ENCODE measurements at regions not wholly inside any gene's neighbourhood (a gene's known extent, or its start where the extent isn't known, plus 50 kb on each side); places are given as distances from the start of the nearest gene placed in this dataset.

DNA sequence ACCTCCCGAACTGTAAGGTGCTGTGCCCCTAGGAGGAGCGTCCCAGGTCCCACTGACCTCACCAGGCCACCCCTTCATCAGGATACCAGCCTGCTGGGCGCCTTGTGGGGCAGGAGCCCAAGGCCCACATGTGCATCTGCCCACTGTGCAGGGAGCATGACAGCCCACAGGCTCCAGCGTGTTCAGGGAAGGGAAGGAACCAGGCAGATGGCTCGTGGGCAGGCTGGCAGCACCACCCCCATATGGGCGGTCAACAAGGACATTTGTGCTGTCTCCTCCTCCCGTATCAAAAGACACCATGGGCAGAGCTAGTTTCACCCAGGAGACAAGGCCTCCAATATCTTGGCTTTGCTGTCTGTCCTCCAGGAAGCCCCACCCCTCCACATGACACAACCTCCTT is 85.5 kb upstream of the PPP1R26 start:
- TF ChIP-seq, protein P1, sequence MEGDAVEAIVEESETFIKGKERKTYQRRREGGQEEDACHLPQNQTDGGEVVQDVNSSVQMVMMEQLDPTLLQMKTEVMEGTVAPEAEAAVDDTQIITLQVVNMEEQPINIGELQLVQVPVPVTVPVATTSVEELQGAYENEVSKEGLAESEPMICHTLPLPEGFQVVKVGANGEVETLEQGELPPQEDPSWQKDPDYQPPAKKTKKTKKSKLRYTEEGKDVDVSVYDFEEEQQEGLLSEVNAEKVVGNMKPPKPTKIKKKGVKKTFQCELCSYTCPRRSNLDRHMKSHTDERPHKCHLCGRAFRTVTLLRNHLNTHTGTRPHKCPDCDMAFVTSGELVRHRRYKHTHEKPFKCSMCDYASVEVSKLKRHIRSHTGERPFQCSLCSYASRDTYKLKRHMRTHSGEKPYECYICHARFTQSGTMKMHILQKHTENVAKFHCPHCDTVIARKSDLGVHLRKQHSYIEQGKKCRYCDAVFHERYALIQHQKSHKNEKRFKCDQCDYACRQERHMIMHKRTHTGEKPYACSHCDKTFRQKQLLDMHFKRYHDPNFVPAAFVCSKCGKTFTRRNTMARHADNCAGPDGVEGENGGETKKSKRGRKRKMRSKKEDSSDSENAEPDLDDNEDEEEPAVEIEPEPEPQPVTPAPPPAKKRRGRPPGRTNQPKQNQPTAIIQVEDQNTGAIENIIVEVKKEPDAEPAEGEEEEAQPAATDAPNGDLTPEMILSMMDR (IDR thresholded peaks at IDR 0.05): no peak
- TF ChIP-seq POLR2A (IDR thresholded peaks at IDR 0.05): no peak
